ENCODE measurements at regions not wholly inside any gene's neighbourhood (a gene's known extent, or its start where the extent isn't known, plus 50 kb on each side); places are given as distances from the start of the nearest gene placed in this dataset.
"Not testable (repeated sequence)": the region's sequence is repeated elsewhere in the genome, so short reads cannot be mapped to it uniquely, and the experiment has no call there.

DNA sequence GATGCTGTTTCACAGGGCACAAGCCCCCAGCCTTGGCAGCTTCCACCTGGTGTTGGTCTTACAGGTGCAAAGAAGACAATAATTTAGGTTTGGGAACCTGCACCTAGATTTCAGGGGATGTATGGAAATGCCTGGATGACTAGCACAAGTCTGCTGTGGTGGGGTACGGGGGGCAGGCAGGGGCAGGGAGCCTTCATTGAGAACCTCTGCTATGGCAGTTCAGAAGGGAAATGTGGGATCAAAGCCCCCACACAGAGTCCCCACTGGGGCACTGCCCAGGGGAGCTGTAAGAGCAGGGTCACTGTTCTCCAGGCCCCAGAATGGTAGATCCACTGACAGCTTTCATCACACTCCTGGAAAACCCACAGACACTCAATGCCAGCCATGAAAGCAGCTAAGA, 686.5 kb downstream of the FAM181B start:
- DNase-seq (ENCODE audit: low spot score): no peak

DNA sequence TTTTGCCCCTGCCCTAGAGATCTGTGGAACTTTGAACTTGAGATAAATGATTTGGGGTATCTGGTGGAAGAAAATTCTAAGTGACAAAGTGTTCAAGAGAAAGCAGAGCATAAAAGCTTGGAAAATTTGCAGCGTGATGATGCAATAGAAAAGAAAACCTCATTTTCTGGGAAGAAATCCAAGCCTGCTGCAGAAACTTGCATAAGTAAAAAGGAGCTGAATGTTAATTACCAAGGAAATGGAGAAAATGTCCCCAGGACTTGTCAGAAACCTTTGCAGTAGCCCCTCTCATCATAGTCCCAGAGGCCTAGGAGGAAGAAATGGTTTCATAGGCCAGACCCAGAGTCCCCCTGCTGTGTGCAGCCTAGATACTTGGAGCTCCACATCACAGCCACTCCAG, 686.9 kb downstream of the FAM181B start:
- DNase-seq (ENCODE audit: low spot score): no peak

DNA sequence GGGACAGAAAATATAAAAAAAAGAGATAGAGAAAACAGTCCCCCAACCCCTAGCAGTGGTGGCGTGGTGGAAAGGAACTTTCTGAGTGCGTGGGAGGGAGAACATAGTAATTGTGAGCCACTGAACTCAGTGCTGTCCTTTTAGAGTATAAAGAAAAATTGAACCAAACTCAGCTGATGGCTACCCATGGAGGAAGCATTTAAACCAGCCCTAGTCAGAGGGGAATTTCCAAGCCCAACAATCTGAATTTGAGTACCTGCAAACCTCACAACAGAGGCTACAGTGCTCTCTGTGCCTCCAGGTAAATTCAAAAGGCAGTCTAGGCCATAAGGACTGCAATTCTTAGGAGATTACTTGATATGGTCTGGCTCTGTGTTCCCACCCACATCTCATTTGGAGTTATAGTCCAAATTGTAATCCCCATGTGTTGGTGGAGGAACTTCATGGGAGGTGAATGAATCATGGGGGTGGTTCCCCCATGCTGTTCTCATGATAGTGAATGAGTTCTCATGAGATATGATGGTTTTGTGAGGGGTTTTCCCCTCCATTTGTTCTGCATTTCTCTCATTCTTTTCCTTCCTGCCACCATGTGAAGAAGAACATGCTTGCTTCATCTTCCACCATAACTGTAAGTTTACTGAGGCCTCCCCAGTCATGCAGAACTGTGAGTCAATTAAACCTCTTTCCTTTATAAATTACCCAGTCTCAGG, 687.8 kb downstream of the FAM181B start:
- no peak for DNase-seq (ENCODE audit: low spot score)

DNA sequence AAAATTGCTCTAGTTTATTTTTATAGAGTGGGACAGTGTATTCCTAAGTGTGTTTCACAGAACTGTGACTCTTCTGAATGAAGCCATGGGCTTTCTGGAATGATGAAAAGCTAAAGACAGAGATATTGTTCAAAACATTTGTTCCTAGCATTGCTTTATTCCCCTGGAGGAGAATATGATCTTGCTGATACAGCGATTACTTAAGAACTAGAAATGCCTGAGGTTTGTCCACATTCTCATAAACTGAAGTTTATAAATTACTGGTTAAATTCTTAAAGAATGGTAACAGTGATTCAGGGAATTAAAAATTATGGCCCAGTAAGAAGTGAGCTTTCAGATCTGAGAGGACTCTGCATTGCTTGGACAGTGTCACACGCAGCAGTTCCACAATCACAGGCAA, 690.3 kb downstream of the FAM181B start:
- no peak for DNase-seq (ENCODE audit: low spot score)

DNA sequence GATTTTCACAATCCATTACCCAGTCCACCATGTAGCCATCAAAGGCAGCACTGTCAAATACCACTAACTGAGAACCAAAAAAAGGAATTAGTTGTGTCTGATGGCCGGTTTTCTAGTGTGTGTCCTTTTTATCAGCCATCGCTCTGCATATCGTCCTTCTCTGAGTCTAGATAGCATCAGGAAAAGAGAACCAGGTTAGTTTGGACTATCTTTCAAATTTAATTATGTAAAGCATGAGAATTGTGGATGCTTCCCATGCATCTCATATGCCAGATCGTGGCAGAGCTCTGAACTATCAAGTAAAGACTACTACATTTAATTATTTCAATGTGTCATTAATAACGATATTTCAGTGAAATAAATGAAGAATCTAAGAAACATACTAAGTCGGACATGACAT, 691.9 kb downstream of the FAM181B start:
- DNase-seq (ENCODE audit: low spot score): no peak

DNA sequence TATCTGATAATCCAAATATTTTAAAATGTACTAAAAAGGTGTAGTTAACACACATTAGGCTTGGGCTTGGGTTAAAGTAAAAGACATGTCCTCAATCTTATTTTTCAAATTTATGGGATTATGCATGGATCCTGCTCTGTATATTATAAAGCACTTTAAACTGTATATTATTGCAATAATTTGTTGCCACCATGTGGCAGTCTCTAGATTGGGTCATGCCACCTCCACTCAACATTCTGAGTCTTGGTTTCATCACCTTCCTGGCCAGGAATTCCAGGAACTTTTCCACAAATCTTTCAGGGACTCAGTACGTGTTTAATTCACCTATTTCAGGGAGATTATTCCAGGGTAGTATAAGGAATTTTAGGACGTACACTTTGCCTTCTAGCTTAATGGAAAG, 695.5 kb downstream of the FAM181B start:
- DNase-seq (ENCODE audit: low spot score): no peak

DNA sequence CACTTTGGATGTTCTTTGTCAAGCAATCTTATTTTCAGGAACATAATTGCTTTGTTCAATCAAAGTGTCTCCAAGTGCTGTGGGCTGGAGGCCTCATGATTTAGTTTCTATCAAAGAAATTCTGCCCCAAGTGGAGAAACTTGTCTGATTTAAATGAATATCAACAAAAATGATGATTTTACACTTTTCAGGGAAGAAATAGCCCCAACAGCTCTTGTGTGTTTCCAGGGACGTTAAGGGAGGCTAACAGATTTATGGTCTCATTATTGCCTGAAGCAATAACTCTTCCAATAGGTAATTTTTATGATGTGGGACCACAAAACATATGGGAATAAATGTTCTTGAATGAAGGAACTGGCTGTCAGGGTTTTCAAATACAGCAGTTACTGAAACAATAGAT, 699.1 kb downstream of the FAM181B start:
- no peak for DNase-seq (ENCODE audit: low spot score)

DNA sequence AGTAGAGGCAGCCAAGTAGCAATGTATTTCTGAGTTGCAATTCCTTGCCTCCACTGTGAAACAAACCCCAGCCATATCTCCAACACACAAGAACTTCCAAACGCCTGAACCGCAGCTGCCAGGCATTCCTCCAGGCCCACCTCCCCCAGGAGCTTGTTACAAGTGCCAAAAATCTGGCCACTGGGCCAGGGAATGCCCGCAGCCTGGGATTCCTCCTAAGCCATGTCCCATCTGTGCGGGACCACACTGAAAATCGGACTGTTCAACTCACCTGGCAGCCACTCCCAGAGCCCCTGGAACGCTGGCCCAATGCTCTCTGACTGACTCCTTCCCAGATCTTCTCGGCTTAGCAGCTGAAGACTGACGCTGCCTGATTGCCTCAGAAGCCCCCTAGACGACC, 706.3 kb downstream of the FAM181B start:
- not testable (repeated sequence) for DNase-seq (ENCODE audit: low spot score)

DNA sequence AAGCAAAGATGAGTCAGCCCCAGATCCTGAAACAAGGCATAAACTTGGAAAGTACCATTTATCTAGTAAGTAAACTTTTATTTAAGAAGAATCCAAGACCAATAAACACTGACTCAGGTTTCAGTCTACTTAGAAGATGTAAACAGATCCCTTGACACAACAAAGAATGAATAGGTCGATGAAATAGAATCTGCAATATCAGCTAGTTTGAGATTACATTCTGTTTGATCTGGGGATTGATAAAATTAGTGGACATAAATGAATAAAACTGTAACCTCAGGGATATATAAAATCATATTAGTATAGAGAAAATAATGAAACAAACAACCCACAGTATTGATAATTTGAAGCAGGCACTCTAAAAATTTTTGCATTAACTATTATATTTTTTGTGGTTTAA, 708.9 kb downstream of the FAM181B start:
- no peak for DNase-seq (ENCODE audit: low spot score)

DNA sequence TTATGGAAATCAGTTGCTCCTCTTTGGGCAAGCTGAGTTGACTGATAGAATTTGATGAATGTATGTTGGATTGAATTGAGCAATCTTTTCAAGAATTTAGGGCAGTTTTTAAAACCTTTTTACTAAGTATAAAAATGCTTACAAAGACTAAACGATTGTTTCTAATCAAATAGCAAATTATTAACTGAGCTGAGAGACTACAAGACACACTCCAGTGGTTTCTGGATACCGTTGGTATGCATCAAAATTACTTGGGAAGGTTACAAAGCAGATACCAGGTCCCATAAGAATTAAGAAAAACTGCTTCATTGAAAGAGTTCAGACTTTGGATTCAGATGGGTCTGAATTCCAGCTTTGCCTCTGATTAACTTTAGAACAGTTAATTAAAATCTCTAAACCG, 721.4 kb downstream of the FAM181B start:
- DNase-seq (ENCODE audit: low spot score): no peak

DNA sequence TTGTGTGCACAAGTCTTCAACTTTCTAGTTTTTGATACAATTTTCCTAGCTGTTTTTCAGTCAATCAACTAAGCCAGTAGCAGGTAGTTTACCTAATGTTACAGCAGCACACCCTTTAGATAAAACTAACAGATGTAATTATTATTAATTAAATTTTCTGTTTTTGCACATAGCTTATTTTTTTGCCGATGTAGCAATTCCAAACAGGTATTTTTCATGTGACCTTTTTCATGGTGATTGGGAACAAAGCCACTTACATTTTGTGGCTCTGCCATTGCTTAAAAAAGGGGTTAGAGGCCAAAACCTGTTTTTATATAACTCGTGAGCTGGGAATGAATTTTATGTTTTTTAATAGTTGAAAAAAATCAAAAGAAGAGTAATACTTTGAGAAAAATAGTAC, 724.5 kb downstream of the FAM181B start:
- no peak for DNase-seq (ENCODE audit: low spot score)

DNA sequence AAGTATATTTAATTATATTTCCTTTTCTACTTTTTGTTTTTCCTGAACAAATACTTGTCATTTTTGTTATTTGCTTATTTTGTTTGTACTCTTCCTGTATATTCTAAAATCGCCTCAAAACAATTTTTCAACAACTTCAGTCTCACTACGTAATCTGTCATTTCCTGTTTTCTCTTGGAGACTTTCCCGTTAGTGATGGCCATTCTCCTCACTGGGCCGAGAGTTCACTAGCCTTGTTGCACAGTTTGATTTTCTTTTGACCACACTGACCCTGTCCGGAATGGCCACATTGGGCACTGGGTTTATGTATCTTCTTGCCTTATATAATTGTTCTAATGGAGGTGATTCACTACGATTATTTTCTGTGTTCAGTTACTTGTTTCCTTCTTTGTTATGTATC, 726.1 kb downstream of the FAM181B start:
- DNase-seq (ENCODE audit: low spot score): no peak

DNA sequence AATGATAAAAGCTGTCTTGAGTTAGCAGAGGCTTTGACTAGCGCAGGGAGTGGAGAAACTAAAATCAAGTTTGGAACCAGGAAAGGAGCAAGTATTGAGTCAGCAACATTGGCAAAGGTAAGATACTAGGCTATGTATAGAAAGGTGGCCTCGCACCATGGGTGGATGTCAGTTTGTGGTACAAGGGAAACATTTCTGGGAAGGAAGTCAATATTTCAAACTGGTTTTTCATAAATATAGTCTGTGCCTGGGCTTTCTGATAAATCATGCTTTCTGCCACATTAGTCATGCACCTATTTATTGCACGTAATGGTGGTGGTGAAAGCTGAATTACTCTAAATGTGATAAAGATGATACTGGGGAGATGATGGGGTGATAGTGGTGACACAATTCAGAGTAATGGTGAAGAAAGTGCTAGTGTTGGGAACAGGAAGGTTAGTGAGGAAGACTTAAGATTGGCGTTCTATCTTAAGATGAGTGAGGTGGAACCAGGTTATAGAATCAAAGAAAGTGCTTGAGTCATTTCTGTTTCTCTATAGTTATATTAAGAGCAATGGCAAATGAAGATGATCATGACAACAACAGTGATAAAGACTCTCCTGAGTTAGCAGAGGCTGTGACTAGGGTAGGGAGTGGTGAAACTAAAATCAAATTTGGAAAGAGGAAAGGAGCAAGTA, 729.0 kb downstream of the FAM181B start:
- DNase-seq (ENCODE audit: low spot score): no peak

DNA sequence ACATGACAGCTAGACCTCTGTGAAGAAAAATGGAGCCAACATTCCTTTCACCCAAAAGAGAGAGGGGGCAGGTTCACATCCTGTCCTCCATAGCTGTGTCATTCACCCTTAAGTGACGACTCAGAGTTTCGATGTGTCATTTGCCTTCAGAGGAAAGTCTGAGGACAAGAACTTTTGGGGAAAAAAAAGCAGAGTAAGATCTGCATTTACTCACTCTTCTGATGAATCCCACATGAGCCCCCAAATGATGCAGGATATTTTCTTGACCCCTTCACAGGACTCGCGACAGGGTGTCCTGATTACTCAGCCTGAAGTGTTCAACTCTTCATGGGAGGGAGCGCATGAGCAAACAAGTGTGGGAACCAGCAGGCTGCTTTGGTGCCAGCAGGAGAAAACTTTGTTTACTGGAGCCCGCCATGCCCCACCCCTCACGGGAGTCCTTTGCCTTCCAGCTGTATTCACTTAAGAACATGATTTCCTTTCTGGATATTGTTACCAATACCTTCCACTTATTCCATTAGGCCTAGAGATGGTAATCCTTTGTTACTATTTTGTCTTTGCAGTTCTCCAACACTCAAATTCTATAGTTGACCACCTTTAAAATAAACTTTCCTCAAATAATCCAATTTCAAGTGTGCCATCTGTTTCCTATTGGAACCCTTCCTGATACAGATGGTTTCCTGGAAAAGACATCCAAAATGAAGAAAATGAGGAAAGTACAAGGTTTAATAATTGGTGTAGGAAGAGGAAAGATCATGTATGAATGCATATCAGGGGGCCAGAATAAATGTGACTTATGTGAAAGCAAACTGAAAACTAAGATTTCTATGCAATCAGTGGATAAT, 729.8 kb downstream of the FAM181B start:
- no peak for DNase-seq (ENCODE audit: low spot score)

DNA sequence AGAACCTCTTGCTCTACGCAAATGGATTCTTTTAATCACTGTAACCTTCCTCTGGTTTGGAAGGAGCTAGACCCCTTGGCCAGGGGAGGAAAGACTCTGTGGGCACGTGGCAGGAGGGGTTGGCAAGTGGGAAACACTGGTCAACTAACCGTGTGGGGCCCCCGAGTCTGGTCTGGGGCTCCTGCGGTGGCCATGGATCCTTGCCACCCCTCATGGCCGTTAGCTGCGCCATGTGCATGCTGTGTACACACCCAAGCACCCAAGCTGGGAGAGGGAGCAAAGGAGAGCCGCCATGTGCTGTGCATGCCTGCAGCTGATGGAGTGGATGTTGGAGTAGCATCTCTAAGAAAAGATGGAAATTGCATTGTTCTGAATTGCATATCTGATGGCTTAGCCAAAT, 730.6 kb downstream of the FAM181B start:
- DNase-seq (ENCODE audit: low spot score): no peak

DNA sequence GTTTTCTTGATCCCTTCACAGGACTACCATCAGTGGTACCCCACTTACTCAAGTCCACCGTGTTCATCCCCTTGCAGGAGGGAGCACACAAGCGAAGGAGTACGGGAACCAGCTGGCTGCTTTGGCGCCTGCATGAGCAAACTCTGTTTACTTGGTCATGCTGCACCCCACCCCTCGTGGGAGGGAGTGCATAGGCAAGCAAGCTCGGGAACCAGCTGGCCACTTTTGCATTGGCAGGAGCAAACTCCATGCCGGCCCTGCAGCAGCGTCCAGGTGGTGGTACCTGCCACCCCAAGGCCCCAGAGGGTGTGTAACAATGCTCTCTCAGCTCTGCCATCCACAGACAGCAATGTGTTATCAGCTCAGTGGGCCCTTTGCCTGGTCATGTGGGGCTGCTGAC, 737.8 kb downstream of the FAM181B start:
- no peak for DNase-seq (ENCODE audit: low spot score)

DNA sequence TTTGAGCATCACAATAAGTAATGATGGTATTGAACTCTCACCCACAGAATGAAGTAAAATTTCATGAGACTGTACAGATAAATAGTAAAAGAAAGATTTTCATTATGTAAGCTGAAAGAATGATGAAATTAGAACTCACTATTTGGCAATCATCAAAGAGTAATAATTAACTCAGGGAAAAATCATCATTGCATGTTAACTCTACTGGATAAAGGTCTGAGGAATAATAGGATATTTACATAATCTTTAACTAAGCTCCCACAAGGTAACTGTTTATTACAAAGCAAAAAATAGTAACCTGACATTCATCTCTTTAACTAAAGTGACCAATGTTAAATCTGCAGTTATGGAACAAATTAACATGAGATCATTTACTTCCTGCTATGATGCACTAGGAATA, 739.9 kb downstream of the FAM181B start:
- no peak for DNase-seq (ENCODE audit: low spot score)

DNA sequence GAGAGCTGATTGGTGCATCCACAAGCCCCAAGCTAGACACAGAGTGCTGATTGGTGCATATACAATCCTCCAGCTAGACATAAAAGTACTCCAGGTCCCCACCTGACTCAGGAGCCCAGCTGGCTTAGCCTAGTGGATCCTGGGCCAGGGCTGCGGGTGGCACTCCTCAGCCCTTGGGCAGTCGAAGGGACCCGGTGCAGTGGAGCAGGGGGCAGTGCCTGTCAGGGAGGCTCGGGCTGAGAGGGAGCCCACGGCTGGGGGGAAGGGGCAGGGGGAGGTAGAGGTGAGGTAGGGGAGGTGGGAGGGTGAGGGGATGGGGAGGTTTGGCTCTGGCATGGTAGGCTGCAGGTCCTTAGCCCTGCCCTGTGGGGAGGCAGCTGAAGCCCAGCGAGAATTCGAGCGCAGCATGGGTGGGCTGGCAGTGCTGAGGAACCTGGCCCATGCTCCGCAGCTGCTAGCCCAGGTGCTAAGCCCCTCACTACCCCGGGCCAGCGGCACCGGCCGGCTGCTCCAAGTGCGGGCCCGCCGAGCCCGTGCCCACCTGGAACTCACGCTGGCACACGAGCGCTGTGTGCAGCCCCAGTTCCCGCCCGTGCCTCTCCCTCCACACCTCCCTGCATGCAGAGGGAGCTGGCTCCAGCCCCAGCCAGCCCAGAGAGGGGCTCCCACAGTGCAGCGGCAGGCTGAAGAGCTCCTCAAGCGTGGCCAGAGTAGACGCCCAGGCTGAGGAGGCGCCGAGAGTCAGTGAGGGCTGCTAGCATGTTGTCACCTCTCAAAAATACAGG, 742.8 kb downstream of the FAM181B start:
- no peak for DNase-seq (ENCODE audit: low spot score)

DNA sequence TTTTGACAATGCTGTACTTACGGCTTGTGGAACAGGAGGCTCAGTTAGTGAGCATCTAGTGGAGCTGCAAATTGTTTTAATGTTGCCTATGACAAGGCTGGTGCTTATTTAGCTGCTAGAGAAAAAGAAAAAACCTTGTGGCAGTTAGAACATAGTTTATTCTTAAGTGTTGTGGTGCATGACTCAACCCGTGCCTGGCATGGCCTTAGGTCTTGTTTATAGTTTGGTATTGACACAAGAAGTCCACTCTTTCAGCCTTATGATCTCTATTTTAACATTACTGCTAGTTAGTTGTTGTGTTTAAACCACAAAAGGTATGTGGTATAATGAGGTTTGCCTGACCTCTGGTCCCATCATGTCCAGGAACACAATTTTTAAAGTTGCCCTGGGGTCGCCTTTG, 744.6 kb downstream of the FAM181B start:
- no peak for DNase-seq (ENCODE audit: low spot score)

DNA sequence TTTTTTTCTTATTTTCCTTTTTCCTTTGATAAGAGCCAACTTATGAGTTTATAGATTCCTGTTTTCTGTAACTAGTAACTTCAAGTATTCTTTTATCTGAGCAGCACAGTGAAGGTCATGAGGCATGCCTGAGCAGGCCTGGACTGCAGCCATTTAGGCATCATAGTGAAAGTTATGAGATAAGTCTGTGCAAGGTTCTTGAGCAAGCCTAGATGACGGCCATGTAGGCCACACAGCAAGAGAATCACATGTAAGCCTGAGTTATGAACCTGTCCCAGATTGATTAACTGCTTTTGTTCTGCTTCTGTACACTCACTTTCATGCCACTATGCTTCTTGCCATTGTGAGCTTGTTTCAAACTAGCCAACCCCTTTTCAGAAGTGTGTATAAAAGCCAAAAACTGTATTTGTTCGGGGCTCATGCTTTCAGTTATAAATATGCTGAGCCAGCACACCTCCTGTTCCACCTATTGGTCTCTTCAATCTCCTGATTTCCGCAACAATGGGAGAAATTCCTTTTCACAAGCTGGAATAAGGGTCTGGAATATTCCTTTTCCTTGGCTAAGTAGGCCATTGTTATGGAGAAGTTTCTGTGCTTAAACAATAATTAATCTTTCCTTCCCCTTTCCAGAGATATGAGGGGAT, 745.7 kb downstream of the FAM181B start:
- no peak for DNase-seq (ENCODE audit: low spot score)

DNA sequence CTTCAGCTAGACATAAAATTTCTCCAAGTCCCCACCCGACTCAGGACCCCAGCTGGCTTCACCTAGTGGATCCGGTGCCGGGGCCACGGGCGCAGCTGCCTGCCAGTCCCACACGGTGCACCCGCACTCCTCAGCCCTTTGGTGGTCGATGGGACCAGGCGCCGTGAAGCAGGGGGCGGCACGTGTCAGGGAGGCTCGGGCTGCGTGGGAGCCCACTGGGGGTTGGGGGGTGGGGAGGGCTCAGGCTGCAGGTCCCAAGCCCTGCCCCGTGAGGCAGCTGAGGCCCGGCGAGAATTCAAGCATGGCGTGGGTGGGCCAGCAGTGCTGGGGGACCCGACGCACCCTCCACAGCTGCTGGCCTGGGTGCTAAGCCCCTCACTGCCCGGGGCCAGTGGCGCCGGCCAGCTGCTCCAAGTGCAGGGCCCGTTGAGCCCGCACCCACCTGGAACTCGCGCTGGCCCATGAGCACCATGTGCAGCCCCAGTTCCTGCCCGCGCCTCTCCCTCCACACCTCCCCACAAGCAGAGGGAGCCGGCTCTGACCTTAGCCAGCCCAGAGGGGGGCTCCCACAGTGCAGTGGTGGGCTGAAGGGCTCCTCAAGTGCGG, 747.0 kb downstream of the FAM181B start:
- no peak for DNase-seq (ENCODE audit: low spot score)

Measured in SW480 (cell line).